Naive thymus-derived CD4-positive, alpha-beta T cell (primary cell): ENCODE measurements at regions not wholly inside any gene's neighbourhood (a gene's known extent, or its start where the extent isn't known, plus 50 kb on each side); places are given as distances from the start of the nearest gene placed in this dataset.

ENCODE experiments used
- ATAC-seq: fragments of 150-1000 bp; cut with Tn5 transposase; 2 replicates; pipeline ENCODE4 v1.10.0; 2021; ENCODE audit warnings: mild to moderate bottlenecking, moderate library complexity
- CTCF ChIA-PET: fragments of 350-600 bp; sonication (Branson Sonifier 250); formaldehyde crosslinking; loops from one replicate; lab custom pipeline; 2021; ENCODE audit warnings: antibody characterized with exemption; lab: Charles Lee
- POLR2A ChIA-PET: fragments of 350-600 bp; sonication (Branson Sonifier 250); formaldehyde crosslinking; loops from one replicate; lab custom pipeline; 2021; ENCODE audit warnings: antibody characterized with exemption, inconsistent platforms; lab: Charles Lee
- DNase-seq, 9 donors: peaks; one replicate each; pipeline versions ENCODE4 v3.0.0 to v3.0.0-alpha.2; 2020 to 2022; ENCODE audit warnings: mixed read lengths in 1 of 9
- H3K27ac ChIP-seq: one replicate; pipeline ENCODE4 v1.7.0; 2013; ENCODE audit warnings: mild to moderate bottlenecking, low read depth, low read length, moderate library complexity
- H3K27me3 ChIP-seq, 2 donors: one replicate each; pipeline ENCODE4 v1.7.0; 2013; ENCODE audit warnings: low read length in 2 of 2, mild to moderate bottlenecking in 2 of 2, moderate library complexity in 2 of 2; ENCODE audit not compliant: control insufficient read depth in 2 of 2, insufficient read depth in 2 of 2
- H3K36me3 ChIP-seq, 3 experiments: 1 replicate in 2 of 3; 2 replicates in 1 of 3; pipeline ENCODE4 v1.7.0; 2013; ENCODE audit warnings: low read length in 3 of 3, mild to moderate bottlenecking in 3 of 3, moderate library complexity in 1 of 3; ENCODE audit not compliant: insufficient read depth in 3 of 3, control insufficient read depth in 2 of 3
- H3K4me1 ChIP-seq, 2 donors: one replicate each; pipeline ENCODE4 v1.7.0; 2013; ENCODE audit warnings: low read length in 2 of 2, mild to moderate bottlenecking in 2 of 2, moderate library complexity in 1 of 2; ENCODE audit not compliant: control insufficient read depth in 2 of 2, insufficient read depth in 2 of 2
- H3K4me3 ChIP-seq: 2 replicates; pipeline ENCODE4 v1.7.0; 2013; ENCODE audit warnings: mild to moderate bottlenecking, low read length
- H3K9me3 ChIP-seq, 3 experiments: 1 replicate in 2 of 3; 2 replicates in 1 of 3; pipeline ENCODE4 v1.7.0; 2013; ENCODE audit warnings: low read length in 3 of 3; ENCODE audit not compliant: control insufficient read depth in 2 of 3
- H3K27ac Mint-ChIP-seq, 9 donors: one replicate each; pipeline ENCODE4 v1.8.0; 2020 to 2022; ENCODE audit warnings: mixed read lengths in 9 of 9, mild to moderate bottlenecking in 8 of 9, moderate library complexity in 5 of 9, inconsistent platforms in 2 of 9
- H3K27me3 Mint-ChIP-seq, 5 donors: one replicate each; pipeline ENCODE4 v1.8.0; 2021 to 2022; ENCODE audit warnings: mixed read lengths in 5 of 5, mild to moderate bottlenecking in 1 of 5
- H3K36me3 Mint-ChIP-seq, 5 donors: one replicate each; pipeline ENCODE4 v1.8.0; 2020 to 2022; ENCODE audit warnings: mixed read lengths in 5 of 5, mild to moderate bottlenecking in 3 of 5, inconsistent platforms in 1 of 5
- H3K4me1 Mint-ChIP-seq, 7 donors: one replicate each; pipeline ENCODE4 v1.8.0; 2020 to 2022; ENCODE audit warnings: mixed read lengths in 7 of 7, mild to moderate bottlenecking in 3 of 7, inconsistent platforms in 1 of 7
- H3K4me3 Mint-ChIP-seq, 10 donors: one replicate each; pipeline ENCODE4 v1.8.0; 2020 to 2022; ENCODE audit warnings: mild to moderate bottlenecking in 10 of 10, mixed read lengths in 10 of 10, moderate library complexity in 6 of 10, inconsistent platforms in 2 of 10
- H3K9me3 Mint-ChIP-seq, 11 donors: one replicate each; pipeline ENCODE4 v1.8.0; 2020 to 2022; ENCODE audit warnings: mixed read lengths in 11 of 11, mild to moderate bottlenecking in 4 of 11, inconsistent platforms in 1 of 11, moderate library complexity in 1 of 11
- intact Hi-C, 2 donors: fragments of 100-400 bp; cut with micrococcal nuclease; formaldehyde crosslinking; loops; one replicate each; pipeline ENCODE4 v1.15.1; 2023

DNA sequence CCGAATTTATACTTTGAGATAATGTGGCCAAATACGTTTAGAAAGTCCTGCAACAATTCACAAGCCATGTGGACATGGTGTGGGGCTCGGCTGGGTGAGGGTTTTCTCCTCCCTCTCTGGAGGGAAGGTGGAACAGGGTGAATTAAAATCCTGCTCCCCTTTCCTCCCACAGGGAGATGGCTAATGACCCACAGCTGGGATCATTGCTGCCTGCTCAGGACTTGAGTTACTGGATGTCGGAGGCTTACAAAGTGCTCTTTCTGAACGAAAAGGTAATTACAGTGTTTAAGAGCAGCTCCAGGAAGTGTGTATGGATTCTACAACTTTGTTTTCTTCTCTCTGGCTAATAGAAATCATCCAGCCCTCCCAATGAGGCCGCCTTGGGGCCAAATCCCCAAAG, 97.9 kb upstream of the ALKAL2 start:
- Mint-ChIP-seq H3K4me1 (no peaks in the 10 kb centered on the region), H3K4me3 (no peak overlapping the region), H3K36me3 (no peaks in the 10 kb centered on the region), H3K27me3 (peaks cover 0 to 7% (median 2%) of the 10 kb centered on the region in 5 donors), H3K9me3 (peaks cover 0 to 10% (median 0%) of the 10 kb centered on the region in 11 donors), H3K27ac (no peak overlapping the region)
- H3K9me3 ChIP-seq = no peaks in the 10 kb centered on the region
- intact Hi-C loops = no loop called here
- DNase-seq (no peak), ATAC-seq (no peak)
- no peaks in the 10 kb centered on the region for H3K4me1 ChIP-seq
- no peak overlapping the region for H3K4me3 ChIP-seq
- H3K27me3 ChIP-seq = no peaks in the 10 kb centered on the region
- CTCF ChIA-PET = no interaction called here
- H3K27ac ChIP-seq = no peak overlapping the region
- no peaks in the 10 kb centered on the region for H3K36me3 ChIP-seq
- POLR2A ChIA-PET = no interaction called here

DNA sequence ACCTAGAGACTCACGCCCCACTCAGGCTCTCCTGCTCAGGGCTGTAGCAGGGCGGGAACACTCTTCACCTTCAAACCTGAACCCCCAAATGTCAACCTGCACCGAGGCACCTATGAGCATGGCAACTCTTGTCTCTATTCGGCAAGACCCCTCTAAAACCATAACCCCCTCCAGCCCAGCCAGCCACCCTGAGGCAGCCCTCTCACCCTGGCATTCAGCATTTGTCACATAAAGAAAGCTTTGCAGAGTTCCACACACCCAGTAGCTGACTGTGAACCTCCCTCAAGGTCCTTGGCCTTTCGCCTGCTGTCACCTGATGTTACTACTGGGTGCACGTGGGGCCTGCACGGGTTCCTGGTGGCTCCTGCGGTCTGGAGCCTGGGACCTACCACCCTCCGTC, 97.2 kb upstream of the ALKAL2 start:
- ChIA-PET POLR2A (no interaction called here), CTCF (no interaction called here)
- no peaks in the 10 kb centered on the region for H3K9me3 ChIP-seq
- H3K4me3 ChIP-seq = no peak overlapping the region
- H3K27ac ChIP-seq = no peak overlapping the region
- intact Hi-C loops = no loop called here
- no peak overlapping the region for H3K27ac Mint-ChIP-seq
- no peak for ATAC-seq
- no peaks in the 10 kb centered on the region for H3K4me1 ChIP-seq
- H3K9me3 Mint-ChIP-seq = peaks cover 0 to 5% (median 0%) of the 10 kb centered on the region in 11 donors
- H3K4me1 Mint-ChIP-seq = no peaks in the 10 kb centered on the region
- no peaks in the 10 kb centered on the region for H3K36me3 ChIP-seq
- no peak overlapping the region for H3K4me3 Mint-ChIP-seq
- H3K27me3 ChIP-seq = no peaks in the 10 kb centered on the region
- H3K36me3 Mint-ChIP-seq = no peaks in the 10 kb centered on the region
- H3K27me3 Mint-ChIP-seq = peaks cover 0 to 7% (median 2%) of the 10 kb centered on the region in 5 donors
- no peak for DNase-seq

DNA sequence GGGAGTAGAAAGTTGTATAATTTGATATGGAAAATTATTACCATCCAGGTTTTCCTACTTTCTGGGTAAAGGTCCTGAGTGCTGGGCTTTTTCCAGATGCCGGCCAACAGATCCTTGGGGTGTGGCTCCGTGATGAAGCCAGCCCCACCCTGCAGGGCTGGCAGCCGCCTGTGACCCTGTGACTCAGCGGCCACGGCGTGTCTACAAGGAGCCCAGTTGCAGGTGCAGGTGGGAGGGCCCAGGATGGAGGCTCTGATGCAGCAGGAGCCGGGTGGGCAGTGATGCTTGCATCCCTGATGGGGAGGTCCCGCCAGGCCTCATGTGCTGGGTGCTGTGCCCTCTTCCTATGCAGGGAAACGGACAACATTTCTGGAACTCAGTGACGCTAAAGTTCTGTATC, 96.0 kb upstream of the ALKAL2 start:
- no peak overlapping the region for H3K4me3 Mint-ChIP-seq
- peaks cover 0 to 6% (median 0%) of the 10 kb centered on the region in 5 donors for H3K36me3 Mint-ChIP-seq
- H3K27ac ChIP-seq = no peak overlapping the region
- H3K9me3 ChIP-seq = no peaks in the 10 kb centered on the region
- POLR2A ChIA-PET = no interaction called here
- H3K27ac Mint-ChIP-seq = no peak overlapping the region
- no peak overlapping the region for H3K4me3 ChIP-seq
- no peak for DNase-seq
- H3K36me3 ChIP-seq = no peaks in the 10 kb centered on the region
- H3K9me3 Mint-ChIP-seq = peaks cover 0 to 5% (median 0%) of the 10 kb centered on the region in 11 donors
- no peaks in the 10 kb centered on the region for H3K4me1 Mint-ChIP-seq
- CTCF ChIA-PET = no interaction called here
- no peaks in the 10 kb centered on the region for H3K27me3 ChIP-seq
- no peaks in the 10 kb centered on the region for H3K4me1 ChIP-seq
- intact Hi-C loops = no loop called here
- H3K27me3 Mint-ChIP-seq = peaks cover 7 to 14% (median 7%) of the 10 kb centered on the region in 5 donors
- ATAC-seq = no peak

DNA sequence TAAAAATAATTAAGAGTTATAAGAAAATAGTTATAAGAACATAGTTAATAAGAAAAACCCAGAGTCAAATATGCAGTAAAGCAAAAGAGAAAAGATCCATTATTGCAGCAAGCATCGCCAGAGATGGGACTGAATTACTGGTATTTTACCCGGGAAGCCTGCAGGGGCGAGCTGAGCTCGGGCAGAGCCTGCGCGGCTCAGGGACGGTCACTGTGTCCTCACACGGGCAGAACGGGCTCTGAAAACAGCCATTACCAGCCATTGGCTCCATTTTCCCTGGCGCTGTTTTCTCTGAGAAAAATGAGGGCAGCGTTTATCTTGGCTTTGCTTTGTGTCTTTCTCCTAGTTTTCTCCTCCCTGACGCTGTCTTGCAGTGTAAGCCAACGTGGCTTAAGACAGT, 95.3 kb upstream of the ALKAL2 start:
- DNase-seq (no peak), ATAC-seq (no peak)
- no peaks in the 10 kb centered on the region for H3K27me3 ChIP-seq
- no peak overlapping the region for H3K27ac Mint-ChIP-seq
- intact Hi-C loops = no loop called here
- no peaks in the 10 kb centered on the region for H3K36me3 ChIP-seq
- H3K4me3 Mint-ChIP-seq = no peak overlapping the region
- H3K4me1 ChIP-seq = no peaks in the 10 kb centered on the region
- H3K27me3 Mint-ChIP-seq = peaks cover 7 to 18% (median 14%) of the 10 kb centered on the region in 5 donors
- H3K4me3 ChIP-seq = no peak overlapping the region
- peaks cover 0 to 6% (median 0%) of the 10 kb centered on the region in 5 donors for H3K36me3 Mint-ChIP-seq
- ChIA-PET POLR2A (no interaction called here), CTCF (no interaction called here)
- peaks cover 0 to 5% (median 2%) of the 10 kb centered on the region in 11 donors for H3K9me3 Mint-ChIP-seq
- H3K27ac ChIP-seq = no peak overlapping the region
- no peaks in the 10 kb centered on the region for H3K9me3 ChIP-seq
- H3K4me1 Mint-ChIP-seq = no peaks in the 10 kb centered on the region

DNA sequence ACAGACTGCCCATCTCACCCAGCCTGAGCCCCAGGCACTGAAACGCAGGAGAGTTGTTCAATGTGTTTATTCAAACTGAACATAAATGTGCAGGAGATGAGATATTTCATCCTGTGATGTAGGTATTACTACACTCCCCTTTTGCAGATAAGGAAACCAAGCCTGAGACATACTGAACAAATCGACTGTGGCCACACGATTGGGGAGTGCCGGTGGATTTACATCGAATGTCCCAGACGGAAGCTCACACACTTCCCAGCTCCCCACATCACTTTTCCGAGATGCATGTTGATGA, 94.8 kb upstream of the ALKAL2 start:
- H3K36me3 ChIP-seq = no peaks in the 10 kb centered on the region
- ChIA-PET POLR2A (no interaction called here), CTCF (no interaction called here)
- H3K27ac ChIP-seq = no peak overlapping the region
- DNase-seq (no peak), ATAC-seq (no peak)
- Mint-ChIP-seq H3K27me3 (peaks cover 7 to 21% (median 14%) of the 10 kb centered on the region in 5 donors), H3K9me3 (peaks cover 0 to 9% (median 4%) of the 10 kb centered on the region in 11 donors), H3K27ac (no peak overlapping the region), H3K4me3 (no peak overlapping the region), H3K36me3 (peaks cover 0 to 6% (median 0%) of the 10 kb centered on the region in 5 donors), H3K4me1 (no peaks in the 10 kb centered on the region)
- H3K4me3 ChIP-seq = no peak overlapping the region
- intact Hi-C loops = no loop called here
- H3K9me3 ChIP-seq = no peaks in the 10 kb centered on the region
- no peaks in the 10 kb centered on the region for H3K27me3 ChIP-seq
- H3K4me1 ChIP-seq = no peaks in the 10 kb centered on the region

DNA sequence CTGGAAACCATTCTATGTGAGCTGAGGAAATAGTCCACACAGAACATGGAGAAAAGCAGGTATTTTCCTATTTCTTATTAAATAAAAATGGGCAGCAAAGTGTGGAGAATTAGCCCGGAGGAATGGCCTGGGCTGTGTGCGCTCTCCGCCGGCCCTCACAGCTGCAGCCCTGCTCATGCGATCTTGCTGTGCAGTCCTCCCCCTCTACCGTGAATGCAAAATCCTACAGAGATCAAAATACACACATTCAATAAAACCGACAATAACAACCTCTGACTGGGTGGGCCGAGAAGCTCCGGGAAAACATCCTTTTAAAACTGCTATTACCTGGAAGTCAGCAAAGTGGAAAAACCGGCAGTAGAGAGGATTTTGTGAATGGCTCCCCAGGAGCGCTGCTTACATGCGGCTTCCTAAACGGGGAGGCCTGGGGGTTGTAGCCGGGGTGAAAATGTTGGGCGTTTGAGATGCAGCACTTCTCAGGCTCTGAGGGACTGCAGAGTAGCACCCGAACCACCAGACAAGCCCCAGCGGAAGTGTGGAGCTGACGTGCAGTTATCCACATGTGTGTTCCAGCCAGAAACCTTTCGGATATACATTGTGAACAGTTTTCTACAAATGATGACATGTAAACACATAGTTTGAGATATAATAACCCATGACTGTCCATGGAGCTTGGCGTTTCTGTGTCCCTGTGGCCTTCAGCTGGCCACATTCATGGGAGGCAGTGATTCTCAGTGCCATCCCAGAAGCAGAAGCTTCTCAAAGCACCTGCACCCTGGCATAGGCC, 94.2 kb upstream of the ALKAL2 start:
- Histone ChIP-seq H3K9me3 (no peaks in the 10 kb centered on the region), H3K4me3 (no peak overlapping the region), H3K4me1 (no peaks in the 10 kb centered on the region), H3K27me3 (no peaks in the 10 kb centered on the region), H3K36me3 (no peaks in the 10 kb centered on the region), H3K27ac (no peak overlapping the region)
- H3K27me3 Mint-ChIP-seq = peaks cover 13 to 26% (median 17%) of the 10 kb centered on the region in 5 donors
- no peak for ATAC-seq
- no peak overlapping the region for H3K4me3 Mint-ChIP-seq
- DNase-seq = no peak
- intact Hi-C loops = no loop called here
- no peak overlapping the region for H3K27ac Mint-ChIP-seq
- H3K9me3 Mint-ChIP-seq = peaks cover 0 to 14% (median 9%) of the 10 kb centered on the region in 11 donors
- CTCF ChIA-PET = no interaction called here
- peaks cover 0 to 11% (median 0%) of the 10 kb centered on the region in 5 donors for H3K36me3 Mint-ChIP-seq
- POLR2A ChIA-PET = no interaction called here
- no peaks in the 10 kb centered on the region for H3K4me1 Mint-ChIP-seq

DNA sequence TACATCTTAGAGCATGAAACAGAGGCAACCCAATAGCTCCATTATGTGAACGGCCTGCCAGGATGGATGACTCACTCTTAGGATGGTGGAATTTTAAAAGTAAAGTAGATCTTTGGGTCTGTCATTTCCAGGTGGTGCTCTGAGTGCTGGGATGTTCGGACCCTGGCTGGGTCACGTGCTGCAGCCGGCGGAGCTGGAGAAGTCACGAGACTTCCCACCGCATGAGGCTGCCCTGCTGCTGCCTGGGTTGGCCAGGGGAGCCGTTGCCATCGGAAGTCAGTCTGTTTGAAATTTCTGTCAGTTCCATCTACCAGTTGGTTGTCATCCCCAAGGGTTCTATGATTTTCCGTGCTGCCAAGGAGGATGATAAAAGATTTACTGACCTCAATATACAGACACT, 93.3 kb upstream of the ALKAL2 start:
- DNase-seq = no peak
- Histone ChIP-seq H3K4me1 (no peaks in the 10 kb centered on the region), H3K27ac (no peak overlapping the region), H3K4me3 (no peak overlapping the region), H3K9me3 (no peaks in the 10 kb centered on the region), H3K27me3 (no peaks in the 10 kb centered on the region), H3K36me3 (no peaks in the 10 kb centered on the region)
- peaks cover 12 to 26% (median 17%) of the 10 kb centered on the region in 5 donors for H3K27me3 Mint-ChIP-seq
- POLR2A ChIA-PET = no interaction called here
- no peak overlapping the region for H3K27ac Mint-ChIP-seq
- no peak overlapping the region for H3K4me3 Mint-ChIP-seq
- peaks cover 0 to 16% (median 11%) of the 10 kb centered on the region in 11 donors for H3K9me3 Mint-ChIP-seq
- no peaks in the 10 kb centered on the region for H3K4me1 Mint-ChIP-seq
- intact Hi-C loops = no loop called here
- H3K36me3 Mint-ChIP-seq = peaks cover 0 to 12% (median 0%) of the 10 kb centered on the region in 5 donors
- CTCF ChIA-PET = no interaction called here
- no peak for ATAC-seq
